22Rv1 (cell line): ENCODE measurements at regions not wholly inside any gene's neighbourhood (a gene's known extent, or its start where the extent isn't known, plus 50 kb on each side); places are given as distances from the start of the nearest gene placed in this dataset.

Source experiments
- H3K27ac ChIP-seq: fragments of 450-650 bp; 2 replicates; pipeline ENCODE4 v1.5.1; 2017
- ZFX ChIP-seq: fragments of 450-650 bp; IDR thresholded peaks from 2 replicates; pipeline ENCODE4 v1.6.1; 2017; ENCODE audit warnings: antibody characterized with exemption, borderline replicate concordance
- TF ChIP-seq, protein P1 (sequence below): fragments of 450-650 bp; IDR thresholded peaks from 2 replicates; pipeline ENCODE4 v1.5.1; 2017; ENCODE audit warnings: mild to moderate bottlenecking

DNA sequence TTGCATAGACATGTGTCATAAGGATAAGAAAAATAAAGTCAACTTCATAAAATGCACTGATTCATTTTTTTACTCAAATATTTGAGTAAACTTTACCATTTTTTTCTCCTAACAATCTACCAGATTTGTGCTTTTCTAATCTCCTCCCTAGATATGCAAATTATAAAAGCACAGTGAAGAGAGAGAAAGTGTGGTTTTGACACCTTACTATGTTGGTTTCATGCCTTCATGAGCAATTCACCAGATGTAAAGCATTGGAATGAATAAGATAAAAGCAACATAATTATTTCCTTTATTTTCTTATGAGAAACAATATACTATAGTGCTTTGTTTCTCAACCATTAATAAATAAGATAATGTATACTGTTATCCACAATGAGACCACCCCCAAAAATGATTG is 432.5 kb upstream of the PCDH15 start:
- TF ChIP-seq, protein P1, sequence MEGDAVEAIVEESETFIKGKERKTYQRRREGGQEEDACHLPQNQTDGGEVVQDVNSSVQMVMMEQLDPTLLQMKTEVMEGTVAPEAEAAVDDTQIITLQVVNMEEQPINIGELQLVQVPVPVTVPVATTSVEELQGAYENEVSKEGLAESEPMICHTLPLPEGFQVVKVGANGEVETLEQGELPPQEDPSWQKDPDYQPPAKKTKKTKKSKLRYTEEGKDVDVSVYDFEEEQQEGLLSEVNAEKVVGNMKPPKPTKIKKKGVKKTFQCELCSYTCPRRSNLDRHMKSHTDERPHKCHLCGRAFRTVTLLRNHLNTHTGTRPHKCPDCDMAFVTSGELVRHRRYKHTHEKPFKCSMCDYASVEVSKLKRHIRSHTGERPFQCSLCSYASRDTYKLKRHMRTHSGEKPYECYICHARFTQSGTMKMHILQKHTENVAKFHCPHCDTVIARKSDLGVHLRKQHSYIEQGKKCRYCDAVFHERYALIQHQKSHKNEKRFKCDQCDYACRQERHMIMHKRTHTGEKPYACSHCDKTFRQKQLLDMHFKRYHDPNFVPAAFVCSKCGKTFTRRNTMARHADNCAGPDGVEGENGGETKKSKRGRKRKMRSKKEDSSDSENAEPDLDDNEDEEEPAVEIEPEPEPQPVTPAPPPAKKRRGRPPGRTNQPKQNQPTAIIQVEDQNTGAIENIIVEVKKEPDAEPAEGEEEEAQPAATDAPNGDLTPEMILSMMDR = no peak
- no peak for TF ChIP-seq ZFX
- H3K27ac ChIP-seq = no peak overlapping the region

GRCh38 chr10:55233090-55233489 is 432.1 kb upstream of the PCDH15 start:
- no peak for TF ChIP-seq ZFX
- no peak overlapping the region for H3K27ac ChIP-seq

DNA sequence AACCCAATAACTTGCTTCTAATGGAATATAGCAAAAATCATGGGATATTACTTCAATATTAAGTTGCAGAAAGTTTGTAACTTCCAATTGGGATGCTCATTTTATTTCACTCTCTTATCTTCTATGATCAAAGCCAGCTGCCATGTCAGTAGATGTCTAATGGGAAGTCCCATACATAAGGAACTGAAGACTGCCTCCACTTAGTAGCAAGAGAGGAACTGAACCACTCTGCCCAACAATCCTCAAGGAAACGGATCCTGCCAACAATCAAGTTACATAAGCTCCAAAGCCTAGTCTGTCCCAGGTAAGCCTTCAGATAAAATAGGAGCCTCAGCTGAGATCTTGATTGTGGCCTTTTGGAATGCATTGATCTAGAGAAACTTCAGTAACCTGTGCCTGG is 431.5 kb upstream of the PCDH15 start:
- no peak overlapping the region for H3K27ac ChIP-seq
- TF ChIP-seq, protein P1 = no peak
- TF ChIP-seq ZFX = no peak

- TF ChIP-seq ZFX = no peak
- TF ChIP-seq, protein P1 = no peak
- no peak overlapping the region for H3K27ac ChIP-seq
Observed at GRCh38 chr10:55227967-55228366, 426.9 kb upstream of the PCDH15 start.

GRCh38 chr10:55224007-55224781 is 423.2 kb upstream of the PCDH15 start:
- TF ChIP-seq, protein P1 = no peak
- TF ChIP-seq ZFX = no peak
- no peak overlapping the region for H3K27ac ChIP-seq

- H3K27ac ChIP-seq = no peak overlapping the region
- TF ChIP-seq, protein P1 = no peak
- TF ChIP-seq ZFX = no peak
Observed at GRCh38 chr10:55223352-55223751, 422.3 kb upstream of the PCDH15 start.

- TF ChIP-seq ZFX = no peak
- TF ChIP-seq, protein P1 = no peak
- H3K27ac ChIP-seq = 0 out of 2 replicates have a peak overlapping the region, but pooled peaks have one; percentile 12
Observed at GRCh38 chr10:55220975-55221374, 419.9 kb upstream of the PCDH15 start.

DNA sequence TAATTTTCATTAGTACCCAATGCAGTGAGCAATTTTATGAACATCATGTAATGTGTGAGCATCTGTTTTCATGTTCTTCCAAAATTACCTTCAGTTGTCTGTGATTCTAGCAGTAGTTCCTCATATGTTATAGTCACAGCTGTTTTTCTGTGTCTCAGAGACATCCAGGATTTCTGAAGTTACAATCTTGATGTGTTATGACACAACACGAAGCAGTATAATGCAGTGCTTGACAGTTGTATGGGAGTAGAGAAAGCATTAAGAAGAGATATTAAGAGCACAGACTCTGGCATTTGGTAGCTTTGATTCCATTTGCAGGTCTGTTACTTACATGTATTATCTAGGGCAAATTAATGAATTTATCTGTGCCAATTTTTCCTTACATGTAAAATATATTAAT is 414.7 kb upstream of the PCDH15 start:
- TF ChIP-seq, protein P1 = no peak
- TF ChIP-seq ZFX = no peak
- no peak overlapping the region for H3K27ac ChIP-seq
